Ovary (tissue), 7 donors: ENCODE measurements at regions not wholly inside any gene's neighbourhood (a gene's known extent, or its start where the extent isn't known, plus 50 kb on each side); places are given as distances from the start of the nearest gene placed in this dataset.

Experiments used
- DNase-seq, 5 donors: peaks; one replicate each; pipeline ENCODE4 v3.0.0-alpha.2; 2019 to 2020
- H3K27ac ChIP-seq, 2 donors: fragments of 200-600 bp; one replicate each; pipeline versions ENCODE4 v1.5.1 to v1.8.0; 2019 to 2022
- H3K27me3 ChIP-seq: fragments of 200-600 bp; one replicate; pipeline ENCODE4 v1.8.0; 2022
- H3K36me3 ChIP-seq: fragments of 200-600 bp; sonication (generic); one replicate; pipeline ENCODE4 v1.5.1; 2019
- H3K4me1 ChIP-seq: one replicate; pipeline ENCODE4 v1.8.1; 2013; ENCODE audit warnings: mild to moderate bottlenecking, moderate library complexity; ENCODE audit not compliant: insufficient read depth
- H3K4me3 ChIP-seq: fragments of 200-600 bp; sonication (generic); one replicate; pipeline ENCODE4 v1.5.1; 2017
- H3K9me3 ChIP-seq, 2 donors: fragments of 200-600 bp in 1 of 2; sonication (generic) in 1 of 2; one replicate each; pipeline versions ENCODE4 v1.5.1 to v1.8.1; 2013 to 2019; ENCODE audit warnings: mild to moderate bottlenecking in 1 of 2, moderate library complexity in 1 of 2
- EP300 ChIP-seq: sonication (generic); formaldehyde crosslinking; IDR thresholded peaks from one replicate; pipeline ENCODE4 v1.6.1; 2017; ENCODE audit warnings: antibody characterized with exemption
- POLR2A ChIP-seq: fragments of 450-650 bp; IDR thresholded peaks from one replicate; pipeline ENCODE4 v1.6.1; 2017; ENCODE audit warnings: antibody characterized with exemption, mild to moderate bottlenecking, moderate library complexity
- WGBS, 3 donors: extraction: QIAGEN DNeasy Blood & Tissue Kit in 1 of 3; methylation state at CpG; one replicate each; pipeline versions ENCODE4 v1.1.5 to v1.1.7; 2013 to 2017; 5-methylcytosine and 5-hydroxymethylcytosine counted together
- intact Hi-C, 4 donors: fragments of 100-400 bp; cut with DNase I; formaldehyde crosslinking; loops; one replicate each; pipeline versions ENCODE4 v1.11.0 to v1.15.1; 2022 to 2023
- TF ChIP-seq, protein P1 (sequence below), 3 donors: fragments of 450-650 bp in 2 of 3; fragments of 200-600 bp in 1 of 3; IDR thresholded peaks; one replicate each; pipeline versions ENCODE4 v1.5.1 to v1.8.0; 2016 to 2022; ENCODE audit warnings: antibody characterized with exemption in 3 of 3, mild to moderate bottlenecking in 1 of 3
- donor health status: DM: no; HTN: no; CAD: no; lungs with moderate emphysema.
- donor health status: DM: no; HTN: no; CAD: no.
- donor health status: Bipolar disorder and iron deficiency.
- donor health status: DM: no; HTN: no; CAD: no.
- donor health status: DM: yes; HTN: yes; CAD: no.

GRCh38 chr5:168024306-168024705 is 267.1 kb upstream of the WWC1 start:
- no peak for TF ChIP-seq EP300
- H3K9me3 ChIP-seq: no peaks in the 10 kb centered on the region
- WGBS, 3 donors: 94 to 97% (median 95%) methylated on average over 7 of the region's 7 CpGs
- no peaks in the 10 kb centered on the region for H3K36me3 ChIP-seq
- no peak overlapping the region for H3K27ac ChIP-seq
- intact Hi-C loops: loop anchor here in 1 of 4 donors (10.0 kb wide), 1 partner anchor 300 kb away; no protein-coding TSS in a partner anchor
- H3K4me1 ChIP-seq: peaks cover 1% of the 10 kb centered on the region
- no peak overlapping the region for H3K4me3 ChIP-seq
- no peak for DNase-seq
- H3K27me3 ChIP-seq: no peaks in the 10 kb centered on the region

DNA sequence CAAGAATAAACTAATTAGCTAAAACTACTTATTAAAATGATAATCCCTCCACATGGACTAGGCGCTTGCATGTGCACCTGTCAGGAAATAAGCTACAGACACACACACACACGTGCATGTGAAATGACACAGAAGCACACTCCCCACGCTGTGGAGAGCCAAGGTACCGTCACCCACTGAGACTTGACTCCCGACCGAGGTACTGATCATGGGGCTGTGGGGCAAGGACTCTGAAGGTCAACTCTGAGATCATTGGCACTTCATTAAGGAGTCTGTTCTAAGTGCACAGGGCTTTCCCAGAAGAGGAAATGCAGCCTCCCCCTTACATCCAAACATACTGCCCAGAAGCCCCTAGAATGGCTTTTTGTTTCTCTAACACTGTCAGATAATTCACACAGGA is 264.4 kb upstream of the WWC1 start:
- Histone ChIP-seq H3K27me3 (no peaks in the 10 kb centered on the region), H3K4me1 (no peaks in the 10 kb centered on the region), H3K36me3 (no peaks in the 10 kb centered on the region), H3K9me3 (no peaks in the 10 kb centered on the region), H3K27ac (no peak overlapping the region), H3K4me3 (no peak overlapping the region)
- DNase-seq: no peak
- WGBS, 3 donors: 52 to 61% (median 58%) methylated on average over 6 of the region's 6 CpGs
- intact Hi-C loops: loop anchor here in 1 of 4 donors (10.0 kb wide), 1 partner anchor 302 kb away; no protein-coding TSS in a partner anchor
- TF ChIP-seq EP300 (no peak), POLR2A (no peak)
- TF ChIP-seq, protein P1, sequence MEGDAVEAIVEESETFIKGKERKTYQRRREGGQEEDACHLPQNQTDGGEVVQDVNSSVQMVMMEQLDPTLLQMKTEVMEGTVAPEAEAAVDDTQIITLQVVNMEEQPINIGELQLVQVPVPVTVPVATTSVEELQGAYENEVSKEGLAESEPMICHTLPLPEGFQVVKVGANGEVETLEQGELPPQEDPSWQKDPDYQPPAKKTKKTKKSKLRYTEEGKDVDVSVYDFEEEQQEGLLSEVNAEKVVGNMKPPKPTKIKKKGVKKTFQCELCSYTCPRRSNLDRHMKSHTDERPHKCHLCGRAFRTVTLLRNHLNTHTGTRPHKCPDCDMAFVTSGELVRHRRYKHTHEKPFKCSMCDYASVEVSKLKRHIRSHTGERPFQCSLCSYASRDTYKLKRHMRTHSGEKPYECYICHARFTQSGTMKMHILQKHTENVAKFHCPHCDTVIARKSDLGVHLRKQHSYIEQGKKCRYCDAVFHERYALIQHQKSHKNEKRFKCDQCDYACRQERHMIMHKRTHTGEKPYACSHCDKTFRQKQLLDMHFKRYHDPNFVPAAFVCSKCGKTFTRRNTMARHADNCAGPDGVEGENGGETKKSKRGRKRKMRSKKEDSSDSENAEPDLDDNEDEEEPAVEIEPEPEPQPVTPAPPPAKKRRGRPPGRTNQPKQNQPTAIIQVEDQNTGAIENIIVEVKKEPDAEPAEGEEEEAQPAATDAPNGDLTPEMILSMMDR (IDR thresholded peaks at IDR 0.05): no peak

DNA sequence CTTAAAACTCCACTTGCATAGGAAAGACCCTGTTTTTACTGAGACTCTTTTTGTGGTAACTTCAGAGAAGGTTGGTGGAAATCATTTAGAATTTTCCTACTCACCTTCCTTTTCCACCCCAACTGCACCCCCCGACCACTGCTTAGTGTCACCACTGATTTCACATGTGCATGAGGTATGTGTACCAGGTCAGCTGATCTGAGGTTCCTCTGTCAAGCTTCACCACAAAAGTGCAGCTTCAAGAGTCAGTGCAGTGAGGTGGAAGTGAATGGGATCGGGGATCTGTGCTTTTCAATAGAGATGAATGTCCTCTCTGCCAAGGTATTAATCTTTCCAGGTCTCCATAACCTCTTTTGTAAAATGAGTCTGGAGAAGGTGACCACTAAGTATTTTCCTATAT is 260.5 kb upstream of the WWC1 start:
- TF ChIP-seq, protein P1 (IDR thresholded peaks at IDR 0.05): no peak
- TF ChIP-seq POLR2A: no peak
- no peak for TF ChIP-seq EP300
- Histone ChIP-seq H3K27me3 (no peaks in the 10 kb centered on the region), H3K4me1 (no peaks in the 10 kb centered on the region), H3K27ac (no peak overlapping the region), H3K36me3 (no peaks in the 10 kb centered on the region), H3K9me3 (no peaks in the 10 kb centered on the region), H3K4me3 (no peak overlapping the region)
- DNase-seq: no peak
- intact Hi-C loops: no loop called here
- WGBS, 3 donors: 75 to 78% (median 76%) methylated on average over 2 of the region's 2 CpGs

- Histone ChIP-seq H3K4me3 (no peak overlapping the region), H3K36me3 (no peaks in the 10 kb centered on the region), H3K9me3 (no peaks in the 10 kb centered on the region), H3K27ac (no peak overlapping the region), H3K4me1 (no peaks in the 10 kb centered on the region), H3K27me3 (no peaks in the 10 kb centered on the region)
- no peak for TF ChIP-seq POLR2A
- TF ChIP-seq, protein P1 (IDR thresholded peaks at IDR 0.05): no peak
- TF ChIP-seq EP300: no peak
- WGBS, 3 donors: 71 to 86% (median 73%) methylated on average over 1 of the region's 1 CpG
- no peak for DNase-seq
- intact Hi-C loops: no loop called here
Measured at GRCh38 chr5:168031614-168032013, 259.8 kb upstream of the WWC1 start.

DNA sequence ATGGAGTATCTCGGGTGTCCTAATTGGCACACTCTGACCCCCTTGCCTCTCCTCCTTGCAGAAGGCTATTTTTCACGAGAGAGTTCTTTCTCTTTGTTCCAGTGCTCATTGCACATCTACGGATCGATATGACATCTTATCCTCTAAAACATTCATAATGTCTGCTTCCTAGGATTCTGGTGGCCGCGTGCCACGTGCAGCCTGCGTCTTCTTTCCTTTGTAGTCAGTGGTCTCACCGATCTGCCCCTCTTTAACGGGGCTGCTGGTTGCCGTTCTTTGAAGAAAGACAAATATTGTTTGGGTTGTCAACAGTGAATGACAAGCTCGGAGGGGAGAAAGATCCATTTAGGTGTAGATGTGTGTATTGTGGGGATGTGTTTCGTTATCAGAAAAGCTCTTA is 252.4 kb upstream of the WWC1 start:
- H3K36me3 ChIP-seq: no peaks in the 10 kb centered on the region
- no peaks in the 10 kb centered on the region for H3K4me1 ChIP-seq
- no peak for DNase-seq
- WGBS, 3 donors: 83 to 88% (median 87%) methylated on average over 13 of the region's 13 CpGs
- no peak overlapping the region for H3K4me3 ChIP-seq
- H3K27me3 ChIP-seq: no peaks in the 10 kb centered on the region
- intact Hi-C loops: no loop called here
- no peak overlapping the region for H3K27ac ChIP-seq
- H3K9me3 ChIP-seq: no peaks in the 10 kb centered on the region
- TF ChIP-seq POLR2A (no peak), EP300 (no peak)
- TF ChIP-seq, protein P1 (IDR thresholded peaks at IDR 0.05): no peak
